H9 (cell line): ENCODE measurements at regions not wholly inside any gene's neighbourhood (a gene's known extent, or its start where the extent isn't known, plus 50 kb on each side); places are given as distances from the start of the nearest gene placed in this dataset.

ENCODE experiments used
- DNase-seq: peaks from one replicate; pipeline ENCODE4 v3.0.0-alpha.2; 2017
- H2AFZ ChIP-seq: one replicate; pipeline ENCODE4 v1.6.1; 2013; ENCODE audit warnings: mild to moderate bottlenecking, low read length, control low read depth, moderate library complexity
- H2AK5ac ChIP-seq: 2 replicates; pipeline ENCODE4 v1.6.1; 2013; ENCODE audit warnings: low read length, control low read depth, mixed read lengths; ENCODE audit not compliant: insufficient read length
- H2BK120ac ChIP-seq: one replicate; pipeline ENCODE4 v1.6.1; 2013; ENCODE audit warnings: low read depth, mild to moderate bottlenecking, low read length, control low read depth, inconsistent platforms; ENCODE audit not compliant: poor library complexity, severe bottlenecking
- H2BK12ac ChIP-seq: 2 replicates; pipeline ENCODE4 v1.6.1; 2013; ENCODE audit warnings: low read length, control low read depth, mixed read lengths, low read depth; ENCODE audit not compliant: insufficient read length
- H2BK15ac ChIP-seq: 2 replicates; pipeline ENCODE4 v1.6.1; 2013; ENCODE audit warnings: low read depth, low read length, control low read depth
- H2BK20ac ChIP-seq: one replicate; pipeline ENCODE4 v1.6.1; 2013; ENCODE audit warnings: low read depth, mild to moderate bottlenecking, low read length, control low read depth, inconsistent platforms; ENCODE audit not compliant: poor library complexity, severe bottlenecking
- H2BK5ac ChIP-seq: 2 replicates; pipeline ENCODE4 v1.6.1; 2013; ENCODE audit warnings: low read length, control low read depth, mixed read lengths; ENCODE audit not compliant: insufficient read length
- H3K14ac ChIP-seq: 2 replicates; pipeline ENCODE4 v1.6.1; 2013; ENCODE audit warnings: low read length, control low read depth; ENCODE audit not compliant: insufficient read depth
- H3K18ac ChIP-seq: 2 replicates; pipeline ENCODE4 v1.6.1; 2013; ENCODE audit warnings: low read depth, mild to moderate bottlenecking, mixed read lengths, low read length, control low read depth; ENCODE audit not compliant: insufficient read length
- H3K23ac ChIP-seq: 2 replicates; pipeline ENCODE4 v1.6.1; 2013; ENCODE audit warnings: low read length, control low read depth, mixed read lengths, low read depth; ENCODE audit not compliant: insufficient read length
- H3K23me2 ChIP-seq: 2 replicates; pipeline ENCODE4 v1.6.1; 2013; ENCODE audit warnings: low read depth, mild to moderate bottlenecking, mixed read lengths, low read length, control low read depth; ENCODE audit not compliant: insufficient read length, poor library complexity, severe bottlenecking
- H3K27ac ChIP-seq: 2 replicates; pipeline ENCODE4 v1.5.1; 2013; ENCODE audit warnings: low read length, control low read depth, mixed read lengths, low read depth; ENCODE audit not compliant: insufficient read length
- H3K27me3 ChIP-seq: 2 replicates; pipeline ENCODE4 v1.6.1; 2013; ENCODE audit warnings: low read length, control low read depth, inconsistent platforms; ENCODE audit not compliant: insufficient read depth
- H3K4ac ChIP-seq: 2 replicates; pipeline ENCODE4 v1.6.1; 2013; ENCODE audit warnings: low read depth, mild to moderate bottlenecking, control low read depth, inconsistent platforms, low read length, moderate library complexity
- H3K4me1 ChIP-seq: 2 replicates; pipeline ENCODE4 v1.6.1; 2013; ENCODE audit warnings: low read length, control low read depth, inconsistent platforms; ENCODE audit not compliant: insufficient read depth
- H3K4me2 ChIP-seq: 2 replicates; pipeline ENCODE4 v1.6.1; 2013; ENCODE audit warnings: low read length, control low read depth, mixed read lengths; ENCODE audit not compliant: insufficient read length, insufficient read depth
- H3K56ac ChIP-seq: 2 replicates; pipeline ENCODE4 v1.6.1; 2013; ENCODE audit warnings: low read depth, mild to moderate bottlenecking, mixed read lengths, low read length, control low read depth; ENCODE audit not compliant: insufficient read length
- H3K79me1 ChIP-seq: 2 replicates; pipeline ENCODE4 v1.6.1; 2013; ENCODE audit warnings: low read depth, mild to moderate bottlenecking, moderate library complexity, low read length, control low read depth, inconsistent platforms; ENCODE audit not compliant: insufficient read depth, poor library complexity, severe bottlenecking
- H3K79me2 ChIP-seq: 2 replicates; pipeline ENCODE4 v1.6.1; 2013; ENCODE audit warnings: low read length, control low read depth, inconsistent platforms; ENCODE audit not compliant: insufficient read depth
- H3K9ac ChIP-seq: 2 replicates; pipeline ENCODE4 v1.6.1; 2013; ENCODE audit warnings: low read length, control low read depth, mixed read lengths; ENCODE audit not compliant: insufficient read length; ENCODE audit errors: extremely low read depth
- H3K9me3 ChIP-seq: one replicate; pipeline ENCODE4 v1.6.1; 2013; ENCODE audit warnings: low read depth, low read length, inconsistent platforms; ENCODE audit not compliant: control insufficient read depth
- H3T11ph ChIP-seq: one replicate; pipeline ENCODE4 v1.6.1; 2013; ENCODE audit warnings: mild to moderate bottlenecking, low read length, control low read depth, inconsistent platforms
- H4K20me1 ChIP-seq: one replicate; pipeline ENCODE4 v1.6.1; 2013; ENCODE audit not compliant: control insufficient read depth, insufficient read length, insufficient read depth
- H4K5ac ChIP-seq: 2 replicates; pipeline ENCODE4 v1.6.1; 2013; ENCODE audit warnings: low read depth, mild to moderate bottlenecking, mixed read lengths, low read length, control low read depth; ENCODE audit not compliant: insufficient read length
- H4K8ac ChIP-seq: replicated peaks from 2 replicates; pipeline ENCODE4 v1.6.1; 2013; ENCODE audit warnings: low read length, control low read depth, mixed read lengths, low read depth; ENCODE audit not compliant: insufficient read length
- H4K91ac ChIP-seq: 2 replicates; pipeline ENCODE4 v1.6.1; 2013; ENCODE audit warnings: low read depth, mild to moderate bottlenecking, moderate library complexity, mixed read lengths, low read length, control low read depth; ENCODE audit not compliant: insufficient read length
- H3K27ac Mint-ChIP-seq, 3 experiments: 2 replicates in 2 of 3; 3 replicates in 1 of 3; pipeline ENCODE4 v1.8.0; 2020 to 2021; ENCODE audit warnings: mixed read lengths in 3 of 3, mild to moderate bottlenecking in 1 of 3, moderate library complexity in 1 of 3
- H3K27me3 Mint-ChIP-seq: 2 replicates; pipeline ENCODE4 v1.8.0; 2021; ENCODE audit warnings: low read depth, mild to moderate bottlenecking, moderate library complexity, mixed read lengths
- H3K36me3 Mint-ChIP-seq, 3 experiments: 2 replicates in 2 of 3; 3 replicates in 1 of 3; pipeline ENCODE4 v1.8.0; 2020 to 2021; ENCODE audit warnings: low read depth in 3 of 3, mixed read lengths in 3 of 3; ENCODE audit not compliant: insufficient read depth in 1 of 3
- H3K4me1 Mint-ChIP-seq, 2 experiments: 2 replicates each; pipeline ENCODE4 v1.8.0; 2020; ENCODE audit warnings: mixed read lengths in 2 of 2
- H3K4me3 Mint-ChIP-seq, 2 experiments: 2 replicates in 1 of 2; 3 replicates in 1 of 2; pipeline ENCODE4 v1.8.0; 2020 to 2021; ENCODE audit warnings: mild to moderate bottlenecking in 2 of 2, mixed read lengths in 2 of 2, moderate library complexity in 1 of 2
- H3K9me3 Mint-ChIP-seq, 2 experiments: 2 replicates in 1 of 2; 3 replicates in 1 of 2; pipeline ENCODE4 v1.8.0; 2020; ENCODE audit warnings: mild to moderate bottlenecking in 2 of 2, mixed read lengths in 2 of 2, moderate library complexity in 1 of 2
- CTCF ChIP-seq: fragments of 200-600 bp; sonication (generic); conservative IDR thresholded peaks from 3 replicates; pipeline ENCODE4 v1.8.0; 2021; ENCODE audit warnings: antibody characterized with exemption, mild to moderate bottlenecking

- no peaks in the 10 kb centered on the region for H3K9me3 Mint-ChIP-seq
- Histone ChIP-seq H3K56ac (no peak overlapping the region), H3K4me2 (no peak overlapping the region), H2BK20ac (no peak overlapping the region), H3K4ac (no peak overlapping the region), H2AFZ (no peak overlapping the region), H3K23ac (no peak overlapping the region), H4K91ac (no peak overlapping the region), H3K23me2 (no peaks in the 10 kb centered on the region), H2AK5ac (no peak overlapping the region), H3K4me1 (peaks cover 5% of the 10 kb centered on the region; the same call in 1 of the 2 replicates), H2BK12ac (no peak overlapping the region), H3T11ph (no peak overlapping the region), H2BK15ac (no peak overlapping the region), H3K79me2 (no peaks in the 10 kb centered on the region), H2BK5ac (no peak overlapping the region), H2BK120ac (no peak overlapping the region), H4K20me1 (no peaks in the 10 kb centered on the region), H3K79me1 (no peaks in the 10 kb centered on the region), H3K14ac (no peak overlapping the region), H3K9me3 (no peaks in the 10 kb centered on the region), H4K5ac (no peak overlapping the region), H3K27me3 (no peaks in the 10 kb centered on the region), H3K27ac (no peak overlapping the region), H3K18ac (no peak overlapping the region), H3K9ac (no peak overlapping the region), H4K8ac (no peak overlapping the region)
- no peak for DNase-seq
- no peaks in the 10 kb centered on the region for H3K27me3 Mint-ChIP-seq
- H3K36me3 Mint-ChIP-seq, result no peaks in the 10 kb centered on the region
- no peak overlapping the region for H3K4me3 Mint-ChIP-seq
- peaks cover 10 to 23% of the 10 kb centered on the region in 2 experiments for H3K4me1 Mint-ChIP-seq
- H3K27ac Mint-ChIP-seq, result peak overlapping the region in 1 of 3 experiments; percentile 59; a peak in 1 of 7 replicates
- no peak for TF ChIP-seq CTCF
These were observed 178.8 kb upstream of the STAC start for GRCh38 chr3:36201546-36201945.
